Stomach (tissue), 4 donors: ENCODE measurements at regions not wholly inside any gene's neighbourhood (a gene's known extent, or its start where the extent isn't known, plus 50 kb on each side); places are given as distances from the start of the nearest gene placed in this dataset.
"Not testable (repeated sequence)": the region's sequence is repeated elsewhere in the genome, so short reads cannot be mapped to it uniquely, and the experiment has no call there.

Source experiments
- CTCF ChIP-seq, 7 experiments: fragments of 450-650 bp in 4 of 7; fragments of 200-600 bp in 3 of 7; sonication (generic) in 3 of 7; IDR thresholded peaks; one replicate each; pipeline ENCODE4 v1.5.1; 2016 to 2019; ENCODE audit warnings: antibody characterized with exemption in 7 of 7, control low read depth in 2 of 7, mild to moderate bottlenecking in 1 of 7
- POLR2A ChIP-seq, 4 donors: fragments of 450-650 bp; IDR thresholded peaks; one replicate each; pipeline ENCODE4 v1.6.1; 2016; ENCODE audit warnings: antibody characterized with exemption in 4 of 4, control low read depth in 2 of 4, mild to moderate bottlenecking in 1 of 4, moderate library complexity in 1 of 4

GRCh38 chr12:11547271-11547646, 102.2 kb upstream of the ETV6 start:
- not testable (repeated sequence) for TF ChIP-seq CTCF, POLR2A (IDR thresholded peaks at IDR 0.05)
